Small intestine (tissue), 7 donors: ENCODE measurements at regions not wholly inside any gene's neighbourhood (a gene's known extent, or its start where the extent isn't known, plus 50 kb on each side); places are given as distances from the start of the nearest gene placed in this dataset.

Experiments
- DNase-seq, 2 donors: peaks; one replicate each; pipeline versions ENCODE4 v3.0.0 to v3.0.0-alpha.2; 2013
- FAIRE-seq: peaks from 2 replicates; lab custom pipeline; 2012; peaks lifted over from hg19 to GRCh38; lab: Jason Lieb, UNC
- H3K27ac ChIP-seq, 3 donors: one replicate each; pipeline ENCODE4 v1.5.1; 2013; ENCODE audit warnings: low read length in 2 of 3, mild to moderate bottlenecking in 2 of 3, control low read depth in 1 of 3, inconsistent platforms in 1 of 3, low read depth in 1 of 3, moderate library complexity in 1 of 3
- H3K27me3 ChIP-seq, 3 donors: one replicate each; pipeline ENCODE4 v1.6.1; 2013; ENCODE audit warnings: low read length in 3 of 3, inconsistent platforms in 1 of 3; ENCODE audit not compliant: control insufficient read depth in 3 of 3, insufficient read depth in 3 of 3
- H3K36me3 ChIP-seq, 3 donors: one replicate each; pipeline ENCODE4 v1.6.1; 2013; ENCODE audit warnings: low read length in 3 of 3, inconsistent platforms in 1 of 3, low read depth in 1 of 3, mild to moderate bottlenecking in 1 of 3, moderate library complexity in 1 of 3; ENCODE audit not compliant: control insufficient read depth in 3 of 3, insufficient read depth in 2 of 3
- H3K4me1 ChIP-seq, 3 donors: one replicate each; pipeline ENCODE4 v1.6.1; 2013; ENCODE audit warnings: low read length in 2 of 3, inconsistent platforms in 1 of 3, low read depth in 1 of 3, mild to moderate bottlenecking in 1 of 3, moderate library complexity in 1 of 3; ENCODE audit not compliant: control insufficient read depth in 3 of 3, insufficient read depth in 2 of 3
- H3K4me3 ChIP-seq, 3 donors: one replicate each; pipeline ENCODE4 v1.5.1; 2013; ENCODE audit warnings: low read length in 3 of 3, control low read depth in 1 of 3, inconsistent platforms in 1 of 3, low read depth in 1 of 3, mild to moderate bottlenecking in 1 of 3, moderate library complexity in 1 of 3
- H3K9me3 ChIP-seq, 2 donors: one replicate each; pipeline ENCODE4 v1.6.1; 2013; ENCODE audit warnings: low read depth in 1 of 2, low read length in 1 of 2; ENCODE audit not compliant: control insufficient read depth in 2 of 2, insufficient read depth in 1 of 2
- WGBS, 3 donors: extraction: QIAGEN DNeasy Blood & Tissue Kit; methylation state at CpG; one replicate each; pipeline ENCODE4 v1.1.7; 2013; 5-methylcytosine and 5-hydroxymethylcytosine counted together
- donor health status: healthy with polysubstance abuse.
- donor health status: control.
- donor health status: control.
- donor health status: Bipolar disorder and iron deficiency.
- donor health status: healthy.

DNA sequence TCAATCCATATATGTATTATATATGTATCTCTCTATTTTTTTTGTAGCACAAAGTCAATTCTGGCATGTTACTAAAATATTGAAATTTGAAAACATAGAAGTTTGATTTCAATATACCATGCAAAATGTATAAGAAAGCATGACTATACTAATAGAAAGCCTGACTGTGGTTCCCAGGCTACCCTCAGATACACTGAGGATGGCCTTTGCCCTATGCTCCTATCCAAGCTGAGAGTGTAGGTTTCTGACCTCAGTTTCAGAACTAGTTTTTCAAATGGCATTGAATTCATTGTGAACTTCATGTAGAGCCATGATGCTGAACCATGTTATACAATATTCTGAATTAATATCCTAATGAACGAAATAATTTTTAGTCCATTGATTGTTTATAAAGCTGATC, 220.4 kb upstream of the IZUMO3 start:
- FAIRE-seq, result no peak
- no peak overlapping the region for H3K27ac ChIP-seq

GRCh38 chr9:24765025-24765756, 219.5 kb upstream of the IZUMO3 start:
- peaks cover 0 to 17% of the 10 kb centered on the region in 2 donors for H3K9me3 ChIP-seq
- DNase-seq, result no peak
- no peak overlapping the region for H3K4me3 ChIP-seq
- no peaks in the 10 kb centered on the region for H3K4me1 ChIP-seq
- no peaks in the 10 kb centered on the region for H3K27me3 ChIP-seq
- FAIRE-seq, result no peak
- H3K36me3 ChIP-seq, result no peaks in the 10 kb centered on the region
- WGBS, 3 donors, result 58 to 68% (median 67%) methylated on average over 6 to 7 of the region's 7 CpGs
- H3K27ac ChIP-seq, result no peak overlapping the region

More for the DNA sequence above, 220.4 kb upstream of the IZUMO3 start:
- 76 to 83% (median 77%) methylated on average over 1 of the region's 1 CpG for WGBS, 3 donors
- Histone ChIP-seq H3K4me3 (no peak overlapping the region), H3K36me3 (no peaks in the 10 kb centered on the region), H3K9me3 (peaks cover 0 to 25% of the 10 kb centered on the region in 2 donors), H3K27me3 (no peaks in the 10 kb centered on the region), H3K4me1 (no peaks in the 10 kb centered on the region)
- DNase-seq, result no peak

DNA sequence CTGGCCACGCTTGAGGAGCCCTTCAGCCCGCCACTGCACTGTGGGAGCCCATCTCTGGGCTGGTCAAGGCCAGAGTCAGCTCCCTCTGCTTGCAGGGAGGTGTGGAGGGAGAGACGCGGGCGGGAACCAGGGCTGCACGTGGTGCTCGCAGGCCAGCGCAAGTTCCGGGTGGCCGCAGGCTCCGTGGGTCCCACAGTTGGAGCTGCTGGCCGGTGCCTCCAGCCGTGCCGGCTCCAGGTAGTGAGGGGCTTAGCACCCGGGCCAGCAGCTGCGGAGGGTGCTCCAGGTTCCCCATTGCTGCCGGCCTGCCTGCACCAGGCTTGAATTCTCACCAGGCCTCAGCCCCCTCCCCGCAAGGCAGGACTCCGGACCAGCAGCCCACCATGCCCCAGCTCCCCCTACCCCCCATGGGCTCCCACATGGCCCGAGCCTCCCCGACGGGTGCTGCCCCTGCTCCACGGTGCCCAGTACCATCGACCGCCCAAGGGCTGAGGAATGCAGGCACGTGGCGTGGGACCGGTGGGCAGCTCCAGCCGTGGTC, 192.8 kb upstream of the IZUMO3 start:
- 88 to 92% (median 91%) methylated on average over 26 to 29 of the region's 29 CpGs for WGBS, 3 donors
- Histone ChIP-seq H3K4me1 (no peaks in the 10 kb centered on the region), H3K27ac (no peak overlapping the region), H3K4me3 (no peak overlapping the region), H3K36me3 (no peaks in the 10 kb centered on the region), H3K9me3 (peaks cover 4 to 7% of the 10 kb centered on the region in 2 donors), H3K27me3 (no peaks in the 10 kb centered on the region)
- DNase-seq (no peak), FAIRE-seq (no peak)

DNA sequence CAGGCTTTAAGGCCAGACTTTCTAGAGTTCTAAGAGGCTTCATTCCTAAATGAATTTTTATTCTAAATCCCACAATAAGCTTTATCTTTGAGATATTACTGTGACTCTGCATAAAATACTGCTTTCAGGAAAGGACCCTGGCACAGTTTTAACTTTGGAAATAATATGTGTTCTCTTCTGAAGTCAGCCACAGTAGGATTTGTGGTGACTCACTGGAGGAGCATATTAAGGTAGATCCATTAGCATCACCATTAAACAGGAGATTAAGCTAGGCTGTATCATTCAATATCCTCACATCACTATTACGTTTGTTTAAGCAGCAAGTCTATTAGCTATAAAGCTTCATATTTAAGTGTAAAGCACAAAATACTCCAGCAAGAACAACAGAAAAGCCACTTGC, 186.1 kb upstream of the IZUMO3 start:
- H3K4me3 ChIP-seq, result no peak overlapping the region
- DNase-seq, result no peak
- WGBS, 3 donors, result 56 to 71% (median 66%) methylated on average over 1 of the region's 1 CpG

DNA sequence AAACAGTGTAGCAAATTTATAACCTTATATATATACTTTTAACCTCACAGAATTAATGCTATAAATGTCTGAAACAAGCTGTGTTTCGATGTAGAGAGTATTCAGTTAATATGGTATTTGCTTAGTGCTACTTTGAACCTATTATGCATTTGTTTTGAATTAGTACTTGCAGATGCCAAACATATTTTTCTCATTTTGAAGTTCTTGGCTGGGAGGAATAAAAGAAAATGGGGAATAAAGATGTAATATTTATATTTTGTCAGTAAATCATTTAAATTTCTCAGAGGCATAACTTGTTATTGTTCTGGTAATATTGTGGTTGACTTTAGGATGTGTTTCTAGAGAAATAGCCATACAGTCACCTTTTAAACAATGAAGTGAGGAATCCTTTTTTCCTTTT, 175.9 kb upstream of the IZUMO3 start:
- H3K27me3 ChIP-seq, result no peaks in the 10 kb centered on the region
- no peak for DNase-seq
- H3K36me3 ChIP-seq, result no peaks in the 10 kb centered on the region
- H3K4me3 ChIP-seq, result no peak overlapping the region
- H3K4me1 ChIP-seq, result no peaks in the 10 kb centered on the region
- WGBS, 3 donors, result 27 to 47% (median 33%) methylated on average over 1 of the region's 1 CpG
- H3K9me3 ChIP-seq, result no peaks in the 10 kb centered on the region
- no peak overlapping the region for H3K27ac ChIP-seq
- FAIRE-seq, result no peak

More for the DNA sequence above, 186.1 kb upstream of the IZUMO3 start:
- Histone ChIP-seq H3K9me3 (peaks cover 0 to 6% of the 10 kb centered on the region in 2 donors), H3K27me3 (no peaks in the 10 kb centered on the region), H3K4me1 (no peaks in the 10 kb centered on the region), H3K36me3 (no peaks in the 10 kb centered on the region), H3K27ac (no peak overlapping the region)
- no peak for FAIRE-seq

GRCh38 chr9:24712206-24712605, 166.5 kb upstream of the IZUMO3 start:
- DNase-seq (no peak), FAIRE-seq (no peak)
- Histone ChIP-seq H3K4me1 (no peaks in the 10 kb centered on the region), H3K36me3 (no peaks in the 10 kb centered on the region), H3K9me3 (no peaks in the 10 kb centered on the region), H3K27ac (no peak overlapping the region), H3K4me3 (no peak overlapping the region), H3K27me3 (no peaks in the 10 kb centered on the region)
- WGBS, 3 donors, result 48 to 60% (median 49%) methylated on average over 2 of the region's 2 CpGs

- DNase-seq (no peak), FAIRE-seq (no peak)
- WGBS, 3 donors, result 71 to 83% (median 82%) methylated on average over 2 of the region's 2 CpGs
- Histone ChIP-seq H3K4me1 (no peaks in the 10 kb centered on the region), H3K27me3 (no peaks in the 10 kb centered on the region), H3K27ac (no peak overlapping the region), H3K4me3 (no peak overlapping the region), H3K9me3 (no peaks in the 10 kb centered on the region), H3K36me3 (no peaks in the 10 kb centered on the region)
Measured at GRCh38 chr9:24708814-24709213, 163.1 kb upstream of the IZUMO3 start.

- H3K27ac ChIP-seq, result no peak overlapping the region
- 14 to 24% (median 19%) methylated on average over 3 of the region's 3 CpGs for WGBS, 3 donors
- DNase-seq (no peak), FAIRE-seq (no peak)
- no peaks in the 10 kb centered on the region for H3K9me3 ChIP-seq
- no peaks in the 10 kb centered on the region for H3K4me1 ChIP-seq
- H3K27me3 ChIP-seq, result no peaks in the 10 kb centered on the region
- H3K4me3 ChIP-seq, result no peak overlapping the region
- no peaks in the 10 kb centered on the region for H3K36me3 ChIP-seq
Measured at GRCh38 chr9:24698881-24699518, 153.3 kb upstream of the IZUMO3 start.
